Endothelial cell (in vitro differentiated cells): ENCODE measurements at regions not wholly inside any gene's neighbourhood (a gene's known extent, or its start where the extent isn't known, plus 50 kb on each side); places are given as distances from the start of the nearest gene placed in this dataset.

ENCODE experiments used
- DNase-seq: peaks from one replicate; pipeline ENCODE4 v3.0.0; 2021; ENCODE audit warnings: low spot score
- H3K27ac Mint-ChIP-seq: one replicate; pipeline ENCODE4 v1.8.0; 2021; ENCODE audit warnings: mixed read lengths, inconsistent platforms; ENCODE audit not compliant: unreplicated experiment
- H3K27me3 Mint-ChIP-seq: one replicate; pipeline ENCODE4 v1.8.0; 2021; ENCODE audit warnings: mild to moderate bottlenecking, moderate library complexity, mixed read lengths, inconsistent platforms; ENCODE audit not compliant: unreplicated experiment
- H3K36me3 Mint-ChIP-seq: one replicate; pipeline ENCODE4 v1.8.0; 2021; ENCODE audit warnings: mild to moderate bottlenecking, low read depth, mixed read lengths, inconsistent platforms; ENCODE audit not compliant: unreplicated experiment
- H3K4me1 Mint-ChIP-seq: one replicate; pipeline ENCODE4 v1.8.0; 2021; ENCODE audit warnings: mild to moderate bottlenecking, mixed read lengths, inconsistent platforms; ENCODE audit not compliant: unreplicated experiment
- H3K4me3 Mint-ChIP-seq: one replicate; pipeline ENCODE4 v1.8.0; 2021; ENCODE audit warnings: mild to moderate bottlenecking, mixed read lengths, inconsistent platforms; ENCODE audit not compliant: unreplicated experiment
- H3K9me3 Mint-ChIP-seq: one replicate; pipeline ENCODE4 v1.8.0; 2021; ENCODE audit warnings: mixed read lengths, inconsistent platforms; ENCODE audit not compliant: unreplicated experiment
- CTCF ChIP-seq: fragments of 200-600 bp; sonication (generic); IDR thresholded peaks from one replicate; pipeline ENCODE4 v1.5.0; 2021; ENCODE audit warnings: antibody characterized with exemption; ENCODE audit not compliant: unreplicated experiment

- no peaks in the 10 kb centered on the region for H3K4me1 Mint-ChIP-seq
- no peak for DNase-seq
- peaks cover 4% of the 10 kb centered on the region for H3K9me3 Mint-ChIP-seq
- no peak for TF ChIP-seq CTCF
- no peak overlapping the region for H3K4me3 Mint-ChIP-seq
- H3K36me3 Mint-ChIP-seq = no peaks in the 10 kb centered on the region
- H3K27ac Mint-ChIP-seq = no peak overlapping the region
- no peaks in the 10 kb centered on the region for H3K27me3 Mint-ChIP-seq
Measured at GRCh38 chr13:47076500-47076899, 179.6 kb upstream of the HTR2A start.

- no peaks in the 10 kb centered on the region for H3K27me3 Mint-ChIP-seq
- no peaks in the 10 kb centered on the region for H3K4me1 Mint-ChIP-seq
- H3K4me3 Mint-ChIP-seq = no peak overlapping the region
- no peaks in the 10 kb centered on the region for H3K36me3 Mint-ChIP-seq
- H3K27ac Mint-ChIP-seq = no peak overlapping the region
- no peak for TF ChIP-seq CTCF
- H3K9me3 Mint-ChIP-seq = no peaks in the 10 kb centered on the region
- DNase-seq = no peak
Measured at GRCh38 chr13:47069133-47069532, 172.3 kb upstream of the HTR2A start.

- H3K36me3 Mint-ChIP-seq = no peaks in the 10 kb centered on the region
- TF ChIP-seq CTCF = no peak
Measured at GRCh38 chr13:47067306-47067705, 170.5 kb upstream of the HTR2A start.

GRCh38 chr13:47066226-47066625 is 169.4 kb upstream of the HTR2A start:
- Mint-ChIP-seq H3K27ac (no peak overlapping the region), H3K4me3 (no peak overlapping the region), H3K36me3 (no peaks in the 10 kb centered on the region), H3K9me3 (no peaks in the 10 kb centered on the region), H3K27me3 (no peaks in the 10 kb centered on the region), H3K4me1 (no peaks in the 10 kb centered on the region)
- no peak for DNase-seq
- no peak for TF ChIP-seq CTCF

More at GRCh38 chr13:47067306-47067705, 170.5 kb upstream of the HTR2A start:
- no peaks in the 10 kb centered on the region for H3K4me1 Mint-ChIP-seq
- no peak overlapping the region for H3K4me3 Mint-ChIP-seq
- H3K27ac Mint-ChIP-seq = no peak overlapping the region
- H3K27me3 Mint-ChIP-seq = no peaks in the 10 kb centered on the region
- no peak for DNase-seq
- H3K9me3 Mint-ChIP-seq = no peaks in the 10 kb centered on the region

- H3K9me3 Mint-ChIP-seq = no peaks in the 10 kb centered on the region
- no peak overlapping the region for H3K27ac Mint-ChIP-seq
- TF ChIP-seq CTCF = no peak
- no peaks in the 10 kb centered on the region for H3K4me1 Mint-ChIP-seq
- no peaks in the 10 kb centered on the region for H3K27me3 Mint-ChIP-seq
- H3K4me3 Mint-ChIP-seq = no peak overlapping the region
- H3K36me3 Mint-ChIP-seq = no peaks in the 10 kb centered on the region
- DNase-seq = no peak
Measured at GRCh38 chr13:47064381-47064780, 167.5 kb upstream of the HTR2A start.
